HG02973 (cell line): ENCODE measurements at regions not wholly inside any gene's neighbourhood (a gene's known extent, or its start where the extent isn't known, plus 50 kb on each side); places are given as distances from the start of the nearest gene placed in this dataset.

ENCODE experiments used
- ATAC-seq: cut with Tn5 transposase; IDR thresholded peaks from one replicate; pipeline ENCODE4 v1.9.1; 2021; ENCODE audit warnings: moderate library complexity; ENCODE audit not compliant: unreplicated experiment

DNA sequence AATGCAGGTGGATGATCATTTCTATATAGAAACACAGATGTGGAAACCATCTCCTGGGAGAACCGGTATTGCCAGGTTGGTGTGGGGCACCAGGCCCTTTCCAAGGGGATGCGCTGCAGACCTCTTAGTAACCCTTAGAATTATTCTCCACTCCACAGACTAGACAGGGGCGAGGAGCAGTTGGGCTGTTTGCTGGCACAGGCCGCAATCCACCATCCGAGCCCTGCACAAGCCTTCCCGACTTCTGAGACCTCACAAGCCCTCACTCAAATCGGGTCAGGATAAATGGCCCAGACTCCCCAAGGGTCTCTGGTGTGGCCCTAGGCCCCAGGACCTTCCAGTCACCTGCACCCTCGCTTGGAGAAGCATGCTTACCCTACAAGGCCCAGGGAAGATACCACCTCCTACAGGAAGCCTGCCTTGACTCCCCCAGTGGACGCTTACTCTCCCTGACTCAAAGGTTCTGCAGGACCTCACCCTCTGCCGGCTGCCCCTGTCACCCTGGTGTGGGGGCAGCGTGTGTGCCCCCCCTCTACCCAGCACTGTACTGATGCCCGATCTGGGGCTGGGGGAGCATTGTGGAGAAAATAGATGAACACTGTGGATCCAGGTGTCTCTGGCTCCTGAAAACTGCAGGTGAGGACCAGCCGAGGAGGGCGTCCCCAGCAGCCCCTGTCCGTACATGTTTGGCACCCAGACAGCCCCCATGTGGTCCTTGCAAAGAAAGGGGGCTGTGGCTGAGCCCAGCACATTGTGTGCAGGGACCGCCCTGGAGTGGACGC lies 49.8 kb upstream of the ACSF3 start:
- ATAC-seq: no peak
